ENCODE measurements at regions not wholly inside any gene's neighbourhood (a gene's known extent, or its start where the extent isn't known, plus 50 kb on each side); places are given as distances from the start of the nearest gene placed in this dataset.
A peak's percentile ranks its signal among the peaks of the same experiment; 100 is the strongest.

DNA sequence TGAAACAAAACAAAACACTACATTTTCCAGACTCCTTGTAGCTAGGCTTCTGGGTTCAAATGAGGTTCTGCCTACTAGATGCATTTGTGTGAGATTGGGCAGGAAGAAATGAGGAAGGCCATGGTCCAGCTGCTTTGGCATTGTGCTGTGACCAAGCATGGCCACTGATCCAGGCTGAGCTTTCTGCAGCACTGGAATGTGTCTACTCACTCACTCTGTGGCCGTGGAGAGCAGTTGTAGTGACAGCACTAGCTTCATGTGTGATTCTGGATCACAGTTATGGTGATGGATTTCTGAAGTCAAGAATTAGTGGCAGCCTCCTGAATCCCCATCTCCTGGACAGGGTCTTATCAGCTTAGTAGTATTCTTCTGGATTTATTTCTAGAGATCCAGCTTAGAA is 358.9 kb downstream of the GPAT3 start:
- no peak for DNase-seq

DNA sequence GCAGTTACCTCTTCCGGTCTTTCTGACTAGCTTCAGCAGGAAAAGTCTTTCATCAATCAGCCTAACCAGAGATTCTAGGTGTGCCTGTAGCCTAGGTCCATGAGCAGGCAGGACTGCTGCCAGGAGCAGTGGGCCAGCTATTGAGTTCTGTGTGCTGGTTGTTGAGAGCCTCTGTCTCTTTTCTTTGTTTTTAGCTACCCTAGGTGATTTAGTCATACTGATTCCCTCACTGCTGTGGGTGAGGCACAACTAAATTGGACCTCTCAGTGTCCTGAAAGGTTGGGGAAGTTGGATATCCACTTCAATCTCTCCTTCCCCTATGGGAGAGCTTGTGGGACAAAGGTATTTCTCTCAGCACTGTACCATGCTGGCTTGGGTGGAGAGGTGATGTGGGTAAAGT is 354.9 kb downstream of the GPAT3 start:
- DNase-seq = no peak

DNA sequence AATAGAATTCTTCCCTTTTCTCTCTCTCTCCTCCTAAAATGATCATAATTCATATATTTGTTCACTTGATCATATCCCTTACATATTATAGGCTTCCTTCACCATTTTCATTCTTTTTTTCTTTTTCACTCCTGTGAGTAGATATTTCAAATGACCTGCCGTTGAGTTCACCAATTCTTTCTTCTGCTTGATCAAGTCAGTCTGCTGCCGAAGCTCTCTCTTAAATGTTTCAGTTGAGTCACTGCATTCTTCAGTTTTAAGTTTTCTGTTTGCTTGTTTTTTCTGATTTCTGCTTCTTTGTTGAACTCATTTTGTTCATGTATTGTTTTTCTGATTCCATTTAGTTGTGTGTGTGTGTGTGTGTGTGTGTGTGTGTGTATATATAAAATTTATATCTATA is 354.3 kb downstream of the GPAT3 start:
- DNase-seq = no peak

DNA sequence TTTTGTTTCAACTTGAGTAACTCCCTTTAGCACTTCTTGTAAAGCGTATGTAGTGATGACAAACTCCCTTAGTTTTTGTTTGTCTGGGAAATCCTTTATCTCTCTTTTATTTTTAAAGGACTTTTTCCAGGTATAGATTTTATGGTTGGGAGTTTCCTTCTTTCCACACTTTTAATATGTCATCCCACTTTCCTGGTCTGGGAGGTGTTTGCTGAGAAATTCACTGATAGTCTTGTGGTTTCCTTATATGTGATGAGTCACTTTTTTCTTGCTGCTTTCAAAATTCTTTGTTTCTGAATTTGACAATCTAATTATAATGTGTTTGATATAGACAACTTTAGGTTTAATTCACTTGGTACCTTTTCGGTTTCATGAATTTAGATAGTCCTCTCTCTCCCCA is 353.9 kb downstream of the GPAT3 start:
- DNase-seq = no peak

DNA sequence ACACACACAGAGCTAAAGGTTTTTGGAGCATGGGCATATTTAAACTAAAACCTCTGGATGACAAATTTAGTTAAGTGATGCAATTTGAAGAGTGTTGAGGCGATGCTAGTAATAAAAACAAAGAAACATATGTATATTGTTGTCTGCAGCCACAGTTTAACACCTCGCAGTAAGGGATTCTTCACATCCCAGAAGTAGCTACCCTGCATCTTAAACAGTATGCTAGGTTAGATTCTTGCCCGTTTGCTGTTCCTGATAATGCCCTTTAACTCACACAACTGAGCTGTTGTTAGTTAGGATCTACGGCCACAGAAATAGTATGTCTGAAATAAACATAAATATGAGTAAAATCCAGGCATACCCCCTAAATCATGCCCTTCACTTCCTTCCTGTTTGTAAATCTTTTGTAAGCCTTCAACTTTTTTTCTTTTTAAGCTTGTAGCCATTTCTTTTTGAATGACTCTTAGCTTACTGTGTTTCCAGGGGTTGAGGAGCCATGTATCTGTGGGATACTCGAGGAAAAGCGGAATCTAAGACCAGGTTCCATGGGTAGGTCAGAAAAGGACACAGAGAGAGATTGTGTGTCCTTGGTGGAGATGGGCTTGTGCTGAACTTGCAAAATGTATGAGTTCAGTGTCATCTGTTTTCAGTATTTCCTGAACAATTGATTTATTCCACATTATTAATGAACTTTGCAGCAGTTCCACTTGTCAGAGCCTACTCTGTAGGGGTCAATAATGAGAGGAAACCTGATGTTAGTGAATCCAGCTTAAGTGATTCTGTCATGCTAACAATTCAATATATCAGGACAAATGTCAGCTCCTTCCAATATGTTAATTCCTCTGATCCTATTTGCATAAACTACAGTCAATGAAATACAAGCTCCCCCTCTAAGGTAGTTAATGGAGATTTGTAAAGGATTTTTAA is 349.6 kb downstream of the GPAT3 start:
- no peak for DNase-seq

DNA sequence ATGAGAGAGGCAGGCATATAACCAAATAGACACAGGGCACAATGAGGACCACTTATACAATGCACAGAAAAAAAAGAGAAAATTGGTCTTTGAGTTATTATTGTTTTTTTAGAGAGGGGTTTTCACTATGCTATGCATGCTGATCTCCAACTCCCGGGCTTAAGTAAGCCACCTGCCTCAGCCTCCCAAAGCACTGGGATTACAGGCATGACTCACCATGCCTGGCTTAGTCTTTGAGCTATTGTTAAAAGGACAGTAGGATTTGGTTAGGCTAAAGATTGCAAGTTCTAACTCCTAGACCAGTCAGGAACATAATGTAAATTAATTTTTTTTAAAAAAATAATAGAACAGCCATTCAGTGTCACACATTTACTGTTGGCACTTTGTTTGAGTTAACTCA is 340.1 kb downstream of the GPAT3 start:
- peak; percentile 16 for DNase-seq

DNA sequence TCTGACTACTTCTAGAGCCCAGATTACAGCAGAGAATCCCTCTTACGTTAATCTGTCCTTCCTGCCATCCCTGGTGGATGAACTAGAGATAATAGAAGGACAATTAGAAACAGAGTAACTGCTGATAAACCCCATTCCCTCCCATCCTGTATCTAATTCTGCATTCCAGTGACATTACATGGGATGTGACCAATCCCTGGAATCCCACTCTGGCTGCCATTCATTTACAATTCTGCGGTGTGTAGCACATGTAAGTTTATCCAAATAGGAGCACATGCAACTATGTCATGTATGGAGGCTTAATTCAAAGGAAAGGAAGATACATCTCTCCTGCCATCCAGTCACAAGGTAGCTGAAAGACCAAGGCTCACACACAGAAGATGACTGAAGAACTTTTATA is 339.5 kb downstream of the GPAT3 start:
- DNase-seq = no peak

DNA sequence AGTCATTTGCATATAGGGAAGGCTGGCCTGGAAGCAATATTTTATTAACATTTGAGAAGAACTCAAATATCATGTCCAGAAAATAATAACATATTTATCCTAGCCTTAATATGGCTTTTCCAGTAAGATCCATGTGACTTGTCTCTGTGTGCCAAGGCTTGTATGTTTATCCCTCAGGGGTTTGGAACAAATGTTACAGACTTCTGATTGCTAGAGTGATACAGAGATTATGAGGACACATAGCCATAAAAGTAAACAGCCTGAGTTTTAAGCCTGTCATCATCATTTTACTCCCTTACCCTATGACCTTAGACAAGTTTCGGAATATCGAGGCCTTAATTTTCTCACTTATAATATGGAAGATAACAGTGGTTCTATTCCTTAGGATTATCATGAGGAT is 338.1 kb downstream of the GPAT3 start:
- DNase-seq = no peak

DNA sequence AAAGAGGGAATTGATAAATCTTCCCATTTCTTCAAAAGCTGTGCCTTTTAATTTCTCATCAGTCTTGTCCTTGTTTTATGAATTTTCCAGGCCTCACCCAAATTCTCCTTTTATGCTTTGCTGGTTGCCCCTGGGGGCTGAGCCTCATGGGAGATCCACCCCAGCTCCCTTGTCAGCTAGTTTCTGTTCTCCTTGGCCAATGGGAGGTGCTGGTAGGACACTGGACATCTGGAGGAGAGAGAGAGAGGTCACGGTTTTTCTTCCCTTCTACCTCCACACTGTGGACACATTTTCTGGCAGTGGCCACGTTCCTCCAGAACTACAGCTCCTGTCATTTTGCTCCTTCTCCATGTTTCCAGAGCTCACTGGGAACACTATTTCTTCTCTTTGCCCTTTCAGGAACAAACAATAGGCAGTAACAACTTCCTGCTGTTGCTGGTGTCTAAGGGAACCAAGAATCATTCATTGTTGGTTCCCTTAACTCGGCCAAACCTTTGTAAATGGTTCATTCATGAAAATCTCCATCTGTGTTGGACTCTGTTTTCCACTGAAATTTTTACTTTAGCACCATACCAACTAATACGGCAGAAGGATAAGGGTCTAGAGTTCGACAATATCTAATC is 334.5 kb downstream of the GPAT3 start:
- DNase-seq = no peak

DNA sequence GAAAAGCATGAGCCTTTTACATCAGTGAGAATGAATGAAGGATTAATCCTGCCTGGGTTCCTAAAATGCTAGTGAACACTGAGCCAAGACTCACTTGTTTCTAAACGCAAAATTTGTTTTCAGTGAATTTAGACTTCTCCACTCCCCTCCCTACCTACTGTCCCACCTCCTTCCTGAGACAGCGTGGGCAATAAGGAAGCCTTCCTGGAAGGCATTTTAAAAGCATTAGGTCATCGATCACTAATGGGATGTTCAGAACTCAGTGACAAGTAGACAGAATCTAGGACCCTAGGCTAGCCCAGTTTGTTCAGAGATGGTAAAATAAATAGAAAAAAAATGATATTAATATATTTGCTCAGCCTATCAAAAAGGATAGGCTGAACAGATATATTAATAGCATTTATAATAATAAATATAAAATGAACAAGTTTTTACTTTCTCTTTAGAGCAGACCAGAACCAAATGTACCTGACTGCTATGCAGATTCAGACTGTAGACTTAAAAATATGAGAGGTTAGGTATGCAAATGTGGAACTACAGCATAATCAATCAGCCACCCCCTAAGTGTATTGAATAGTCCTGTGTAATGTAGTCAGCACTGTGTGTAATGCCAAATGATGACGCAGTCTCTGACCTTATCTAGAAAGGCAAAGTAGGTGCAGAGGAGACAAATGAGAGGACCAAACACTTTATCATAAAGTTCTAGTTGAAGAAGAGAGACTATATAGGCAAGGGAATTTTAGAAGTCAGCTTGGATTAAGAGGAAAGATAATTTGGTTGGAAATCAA is 331.1 kb downstream of the GPAT3 start:
- DNase-seq = no peak

DNA sequence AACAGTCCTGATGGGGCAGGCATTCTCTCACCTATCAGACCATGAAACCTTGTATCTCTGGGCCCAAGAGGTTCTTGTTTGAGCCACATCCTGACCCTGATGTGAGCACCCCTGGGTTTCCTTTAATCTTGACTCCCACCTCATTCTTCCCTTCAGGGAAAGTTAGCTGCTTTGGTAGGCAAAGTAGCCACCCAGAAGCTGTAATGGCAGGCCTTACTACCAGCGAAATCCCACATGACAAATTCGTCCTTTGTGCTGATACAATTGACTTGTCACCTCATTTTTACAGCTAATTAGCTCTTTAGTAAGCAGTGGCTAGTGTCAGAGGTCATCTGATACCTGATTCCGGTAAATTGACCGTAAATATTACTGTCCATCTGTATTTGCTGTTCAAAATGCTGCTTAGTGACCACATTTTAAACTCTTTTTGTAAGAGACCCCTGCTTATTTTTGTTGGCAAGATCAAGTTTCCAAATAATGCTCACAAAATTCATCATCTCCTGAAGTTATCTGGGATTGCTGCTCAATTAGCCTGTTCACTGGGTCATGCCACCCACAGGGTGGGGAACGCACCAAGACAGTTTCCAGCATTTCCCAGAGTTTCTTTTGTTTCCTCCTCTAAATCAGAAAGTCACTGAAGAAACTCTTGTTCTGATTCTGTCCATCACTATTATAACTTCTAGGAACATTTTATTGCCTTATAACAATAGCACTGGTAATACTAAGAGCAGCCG is 329.7 kb downstream of the GPAT3 start:
- DNase-seq = no peak

DNA sequence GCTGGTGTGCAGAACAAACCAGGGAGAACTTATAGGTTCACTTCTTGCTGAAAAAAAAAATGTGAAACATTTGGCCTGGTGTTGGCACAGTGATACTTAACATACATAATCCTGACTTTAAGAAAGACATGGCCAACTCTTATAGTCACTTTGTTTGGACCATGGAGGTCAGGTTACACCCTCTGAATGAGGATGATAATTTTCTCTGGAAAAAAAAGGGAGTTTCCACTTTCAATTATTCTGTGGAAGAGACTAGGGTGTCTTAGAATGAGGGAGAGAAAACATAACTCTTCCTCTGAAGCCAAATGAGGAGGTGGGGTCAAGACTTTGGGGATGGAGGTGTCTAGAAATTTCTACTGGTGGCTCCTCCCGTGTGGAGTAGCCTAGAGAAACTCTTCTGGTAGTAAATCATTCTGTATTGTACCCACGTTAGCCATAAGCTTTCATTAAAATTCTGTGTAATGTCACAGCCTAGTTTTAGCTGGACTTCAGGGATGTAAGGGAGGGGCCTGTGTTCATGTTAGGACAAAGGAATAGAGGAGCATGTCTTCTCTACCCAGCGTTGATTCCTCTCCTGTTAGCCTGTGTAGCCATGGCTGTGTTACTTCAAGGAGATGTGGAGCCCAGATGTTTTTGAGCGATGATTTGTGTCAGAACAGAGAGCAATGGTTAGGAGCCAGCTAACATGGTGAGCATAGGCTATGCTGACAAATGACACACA is 328.3 kb downstream of the GPAT3 start:
- no peak for DNase-seq

DNA sequence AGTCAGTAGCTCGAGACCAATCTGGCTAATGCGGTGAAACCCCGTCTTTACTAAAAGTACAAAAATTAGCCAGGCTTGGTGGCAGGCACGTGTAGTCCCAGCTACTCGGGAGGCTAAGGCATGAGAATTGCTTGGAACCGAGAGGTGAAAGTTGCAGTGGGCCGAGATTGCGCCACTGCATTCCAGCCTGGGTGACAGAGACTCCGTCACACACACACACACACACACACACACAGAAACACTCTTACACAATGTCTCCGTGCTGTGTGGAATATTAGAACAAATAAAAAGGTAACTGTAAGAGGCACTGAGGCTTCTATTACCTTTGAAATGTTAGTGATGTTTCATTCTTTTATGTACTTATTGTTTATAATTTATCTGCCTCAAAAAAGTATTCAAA is 326.6 kb downstream of the GPAT3 start:
- no peak for DNase-seq

DNA sequence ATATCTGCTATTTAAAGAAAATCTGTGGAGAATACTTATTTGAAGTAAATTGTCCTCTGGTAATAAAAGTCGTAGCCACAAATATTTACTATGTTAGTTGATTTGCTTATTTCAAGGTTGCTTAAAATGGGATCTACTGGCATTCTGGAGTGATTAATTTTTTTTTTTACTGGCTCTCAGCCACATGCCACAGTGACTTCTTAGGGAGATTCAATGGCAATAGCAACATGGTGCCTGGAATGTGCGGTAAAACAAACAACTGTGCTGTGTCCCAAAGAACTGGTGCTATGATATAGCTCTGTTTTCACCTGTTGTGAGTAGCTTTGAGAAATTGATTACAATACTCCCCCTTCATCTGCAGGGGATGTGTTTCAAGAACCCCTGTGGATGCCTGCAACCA is 324.3 kb downstream of the GPAT3 start:
- DNase-seq = no peak

DNA sequence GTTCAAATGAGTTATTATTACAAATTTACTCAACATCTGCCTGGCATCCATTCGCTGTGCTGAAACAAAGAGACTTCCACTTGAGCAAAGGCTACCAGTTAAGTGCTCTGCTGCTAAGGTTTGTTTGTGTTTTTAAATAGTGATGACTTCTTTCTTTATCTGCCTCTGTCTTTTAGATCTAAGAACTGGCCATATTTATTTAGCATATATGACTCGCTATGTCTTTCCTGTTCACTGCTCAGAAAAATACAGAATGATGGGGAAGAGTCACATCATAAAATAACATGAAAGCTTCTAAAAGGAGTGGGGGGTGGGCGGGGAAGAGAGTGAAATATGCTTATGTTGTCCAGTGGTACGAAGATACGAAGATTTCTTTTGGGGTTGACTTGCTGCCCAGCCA is 322.2 kb downstream of the GPAT3 start:
- DNase-seq = no peak

DNA sequence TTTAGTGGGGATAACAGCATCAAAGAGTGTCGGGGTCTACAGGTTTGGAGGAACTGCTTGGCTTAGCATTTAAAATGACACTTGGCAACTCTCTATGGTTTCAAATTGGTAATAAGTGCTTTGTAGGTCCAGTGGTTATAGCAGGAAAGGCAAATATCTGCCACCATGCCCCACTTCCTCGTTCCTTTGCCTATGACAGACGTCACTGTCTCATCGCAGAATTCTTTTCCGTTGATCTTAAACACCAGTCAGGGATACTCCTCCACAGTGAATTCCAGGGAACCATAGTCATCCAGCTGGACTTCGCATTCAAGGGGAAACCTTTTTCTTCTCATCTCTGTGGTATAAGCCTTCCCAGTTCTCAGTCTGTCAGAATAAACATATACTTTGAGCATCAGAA is 319.1 kb downstream of the GPAT3 start:
- DNase-seq = no peak

DNA sequence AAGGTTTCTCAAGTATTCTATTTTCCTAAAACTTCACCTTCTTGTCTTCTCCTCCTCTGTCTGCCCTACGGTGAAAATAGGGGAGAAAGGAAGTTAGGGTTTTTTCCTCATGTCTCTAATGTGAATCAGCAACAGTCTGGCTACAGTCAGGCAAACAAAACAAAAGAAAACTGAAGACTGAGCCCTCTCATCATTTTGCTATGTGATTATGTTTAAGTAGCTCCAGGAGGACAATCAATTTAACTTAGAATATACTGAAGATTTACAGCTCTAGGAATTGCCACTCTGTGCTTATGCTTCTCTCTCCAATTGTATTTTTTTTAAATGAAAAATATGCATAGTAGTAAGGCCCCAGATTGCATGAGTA is 316.2 kb downstream of the GPAT3 start:
- no peak for DNase-seq

DNA sequence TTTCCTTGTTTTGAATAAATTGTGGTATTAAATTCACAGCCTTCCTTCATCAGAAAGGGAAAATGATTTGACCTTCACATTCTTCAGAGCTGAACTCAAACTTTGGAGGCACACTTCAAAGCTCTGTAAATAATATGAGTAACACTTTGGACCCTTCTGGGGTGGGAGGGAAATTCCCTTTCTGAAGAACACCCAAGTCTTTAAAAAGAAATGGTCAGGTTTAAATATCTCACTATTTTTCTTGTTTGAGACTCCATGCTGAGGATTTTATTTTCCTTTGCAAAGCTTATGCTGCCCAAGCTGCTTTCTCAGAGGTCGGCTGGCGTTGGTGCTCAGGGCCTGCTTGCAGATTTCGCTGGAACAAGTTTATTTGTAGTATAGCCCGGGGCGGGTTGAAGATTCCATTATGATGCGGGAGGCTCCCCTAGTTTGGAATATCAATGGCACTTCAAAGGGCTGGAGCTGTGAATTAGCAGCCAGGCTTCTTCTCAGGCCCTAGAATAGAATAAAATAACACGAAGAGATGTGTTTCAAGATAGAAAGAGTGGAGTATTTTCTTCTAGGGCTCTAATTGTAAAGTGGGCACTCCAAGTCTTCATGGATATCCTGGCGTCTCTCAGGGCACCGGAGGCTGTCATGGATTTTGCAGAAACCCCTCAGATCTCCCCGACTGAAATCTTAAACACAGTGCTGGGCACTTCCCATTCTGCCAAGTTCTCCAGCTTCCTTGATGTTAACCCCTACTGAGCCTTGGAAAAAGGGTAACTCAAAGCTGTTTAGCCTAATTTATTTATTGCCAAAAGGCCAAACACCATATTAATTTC is 315.6 kb downstream of the GPAT3 start:
- no peak for DNase-seq

DNA sequence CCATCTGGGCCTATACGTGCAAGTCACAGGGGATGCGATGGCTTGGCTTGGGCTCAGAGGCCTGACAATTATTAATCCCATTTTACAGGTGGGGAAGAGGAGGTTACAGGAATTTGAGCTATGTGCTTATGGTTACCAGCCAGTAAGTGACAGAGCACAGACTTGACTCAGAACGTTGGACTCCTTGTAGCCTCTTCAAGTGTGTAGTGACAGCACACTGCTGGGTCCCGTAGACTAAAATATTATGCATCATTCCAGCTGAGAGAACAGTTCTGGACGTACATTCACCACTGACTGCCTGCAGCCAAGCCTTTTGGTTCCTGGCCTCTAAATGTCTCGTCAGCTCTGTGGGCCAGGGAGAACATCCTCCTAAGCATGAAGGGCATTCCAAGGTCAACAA is 314.5 kb downstream of the GPAT3 start:
- DNase-seq = no peak

DNA sequence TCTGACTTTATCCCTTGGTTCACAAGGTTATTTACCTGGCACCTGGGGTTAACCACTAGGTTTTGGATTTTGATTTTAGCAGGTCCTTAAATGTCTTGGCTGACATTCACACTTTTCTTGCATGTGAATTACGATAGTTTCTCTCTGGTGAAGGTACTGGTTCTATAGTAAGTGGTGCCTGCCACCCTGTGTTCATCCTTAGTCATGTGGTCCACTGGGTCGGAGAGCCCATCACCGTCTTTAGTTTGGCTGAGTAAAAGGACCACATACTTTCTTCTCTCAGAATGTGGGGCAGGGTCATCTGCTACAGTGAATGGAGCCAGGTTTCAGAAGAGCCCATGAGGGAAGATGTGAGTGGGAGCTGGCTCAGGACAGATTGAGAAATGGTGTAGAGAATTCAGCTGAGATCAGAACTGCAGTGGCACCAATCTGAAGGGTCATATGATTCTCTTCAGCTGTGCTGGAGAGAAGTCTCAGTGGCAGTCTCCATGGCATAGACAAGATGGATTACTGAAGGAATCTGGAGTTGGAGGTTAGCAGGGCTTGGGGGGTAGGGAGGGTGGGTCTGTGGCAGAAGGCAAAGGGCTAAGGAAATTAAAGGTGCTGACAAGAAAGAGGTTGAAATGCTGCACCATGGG is 310.4 kb downstream of the GPAT3 start:
- DNase-seq = no peak

DNA sequence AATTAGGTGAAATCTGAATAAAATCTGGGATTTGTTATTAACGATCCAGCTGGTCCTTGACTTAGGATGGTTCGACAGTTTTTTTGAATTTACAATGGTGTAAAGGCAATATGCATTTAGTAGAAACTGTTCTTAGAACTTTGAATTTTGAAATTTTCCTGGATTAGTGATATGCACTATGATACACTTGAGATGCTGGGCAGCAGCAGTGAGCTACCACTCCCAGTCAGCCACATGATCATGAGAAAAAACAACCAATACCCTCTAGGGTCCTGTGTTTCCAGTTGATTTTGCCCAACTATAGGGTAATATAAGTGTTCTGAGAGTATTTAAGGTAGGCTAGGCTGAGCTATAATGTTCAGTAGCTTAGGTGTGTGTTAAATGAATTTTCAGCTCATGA is 303.7 kb downstream of the GPAT3 start:
- no peak for DNase-seq

Measured in DMS53 (cell line).